BJ (cell line): ENCODE measurements at regions not wholly inside any gene's neighbourhood (a gene's known extent, or its start where the extent isn't known, plus 50 kb on each side); places are given as distances from the start of the nearest gene placed in this dataset.

Experiments used
- CTCF ChIA-PET: fragments of 350-600 bp; formaldehyde crosslinking; extraction: SDS; loops from one replicate; lab custom pipeline; 2021; ENCODE audit warnings: antibody characterized with exemption, inconsistent platforms; lab: Yijun Ruan, JAX
- POLR2A ChIA-PET: fragments of 300-600 bp; sonication (Branson Sonifier 250); formaldehyde crosslinking; extraction: SDS; loops from one replicate; lab custom pipeline; 2021; ENCODE audit warnings: antibody characterized with exemption; lab: Charles Lee
- DNase-seq: peaks from one replicate; pipeline ENCODE4 v3.0.0-alpha.2; 2011; ENCODE audit warnings: low read depth
- H3K27me3 ChIP-seq: 2 replicates; pipeline ENCODE4 v1.6.0; 2011; ENCODE audit warnings: low read length; ENCODE audit not compliant: control insufficient read depth, insufficient read depth
- H3K36me3 ChIP-seq: 2 replicates; pipeline ENCODE4 v1.5.1; 2011; ENCODE audit warnings: low read length; ENCODE audit not compliant: control insufficient read depth, insufficient read depth
- H3K4me3 ChIP-seq: 2 replicates; pipeline ENCODE4 v1.5.1; 2011; ENCODE audit warnings: low read depth, mild to moderate bottlenecking, control low read depth, low read length
- TF ChIP-seq, protein P1 (sequence below): IDR thresholded peaks from 2 replicates; pipeline ENCODE4 v1.5.1; 2011; ENCODE audit warnings: low read depth, mild to moderate bottlenecking, control low read depth, inconsistent platforms, low read length, moderate library complexity; ENCODE audit not compliant: insufficient read depth

DNA sequence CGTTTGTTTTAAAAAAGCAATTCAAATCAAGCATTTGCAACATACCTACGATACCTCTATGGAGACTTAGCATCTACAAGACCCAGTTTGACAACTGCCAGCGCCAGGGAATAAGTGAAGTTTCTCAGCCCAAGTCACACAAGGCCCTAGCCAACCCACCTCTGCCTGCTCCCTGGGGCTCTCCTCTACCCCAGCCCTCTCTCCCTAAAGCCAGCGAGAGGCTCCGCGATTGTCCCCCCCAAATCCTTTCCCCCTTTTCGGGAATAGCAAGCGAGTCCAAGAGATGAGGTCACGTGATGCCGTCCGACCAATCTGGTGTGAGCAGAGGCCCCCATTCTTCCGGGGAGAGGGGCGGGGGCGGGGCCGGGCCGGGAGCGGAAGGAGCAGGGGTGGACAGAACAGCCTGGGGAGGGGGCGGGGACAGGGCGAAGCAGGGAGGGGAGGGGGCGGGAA, 102.2 kb upstream of the RAB6C start:
- Histone ChIP-seq H3K36me3 (no peaks in the 10 kb centered on the region), H3K27me3 (no peaks in the 10 kb centered on the region), H3K4me3 (peak overlapping the region; percentile 79)
- ChIA-PET POLR2A (no interaction called here), CTCF (no interaction called here)
- TF ChIP-seq, protein P1, sequence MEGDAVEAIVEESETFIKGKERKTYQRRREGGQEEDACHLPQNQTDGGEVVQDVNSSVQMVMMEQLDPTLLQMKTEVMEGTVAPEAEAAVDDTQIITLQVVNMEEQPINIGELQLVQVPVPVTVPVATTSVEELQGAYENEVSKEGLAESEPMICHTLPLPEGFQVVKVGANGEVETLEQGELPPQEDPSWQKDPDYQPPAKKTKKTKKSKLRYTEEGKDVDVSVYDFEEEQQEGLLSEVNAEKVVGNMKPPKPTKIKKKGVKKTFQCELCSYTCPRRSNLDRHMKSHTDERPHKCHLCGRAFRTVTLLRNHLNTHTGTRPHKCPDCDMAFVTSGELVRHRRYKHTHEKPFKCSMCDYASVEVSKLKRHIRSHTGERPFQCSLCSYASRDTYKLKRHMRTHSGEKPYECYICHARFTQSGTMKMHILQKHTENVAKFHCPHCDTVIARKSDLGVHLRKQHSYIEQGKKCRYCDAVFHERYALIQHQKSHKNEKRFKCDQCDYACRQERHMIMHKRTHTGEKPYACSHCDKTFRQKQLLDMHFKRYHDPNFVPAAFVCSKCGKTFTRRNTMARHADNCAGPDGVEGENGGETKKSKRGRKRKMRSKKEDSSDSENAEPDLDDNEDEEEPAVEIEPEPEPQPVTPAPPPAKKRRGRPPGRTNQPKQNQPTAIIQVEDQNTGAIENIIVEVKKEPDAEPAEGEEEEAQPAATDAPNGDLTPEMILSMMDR: no peak
- DNase-seq: peak; percentile 13

DNA sequence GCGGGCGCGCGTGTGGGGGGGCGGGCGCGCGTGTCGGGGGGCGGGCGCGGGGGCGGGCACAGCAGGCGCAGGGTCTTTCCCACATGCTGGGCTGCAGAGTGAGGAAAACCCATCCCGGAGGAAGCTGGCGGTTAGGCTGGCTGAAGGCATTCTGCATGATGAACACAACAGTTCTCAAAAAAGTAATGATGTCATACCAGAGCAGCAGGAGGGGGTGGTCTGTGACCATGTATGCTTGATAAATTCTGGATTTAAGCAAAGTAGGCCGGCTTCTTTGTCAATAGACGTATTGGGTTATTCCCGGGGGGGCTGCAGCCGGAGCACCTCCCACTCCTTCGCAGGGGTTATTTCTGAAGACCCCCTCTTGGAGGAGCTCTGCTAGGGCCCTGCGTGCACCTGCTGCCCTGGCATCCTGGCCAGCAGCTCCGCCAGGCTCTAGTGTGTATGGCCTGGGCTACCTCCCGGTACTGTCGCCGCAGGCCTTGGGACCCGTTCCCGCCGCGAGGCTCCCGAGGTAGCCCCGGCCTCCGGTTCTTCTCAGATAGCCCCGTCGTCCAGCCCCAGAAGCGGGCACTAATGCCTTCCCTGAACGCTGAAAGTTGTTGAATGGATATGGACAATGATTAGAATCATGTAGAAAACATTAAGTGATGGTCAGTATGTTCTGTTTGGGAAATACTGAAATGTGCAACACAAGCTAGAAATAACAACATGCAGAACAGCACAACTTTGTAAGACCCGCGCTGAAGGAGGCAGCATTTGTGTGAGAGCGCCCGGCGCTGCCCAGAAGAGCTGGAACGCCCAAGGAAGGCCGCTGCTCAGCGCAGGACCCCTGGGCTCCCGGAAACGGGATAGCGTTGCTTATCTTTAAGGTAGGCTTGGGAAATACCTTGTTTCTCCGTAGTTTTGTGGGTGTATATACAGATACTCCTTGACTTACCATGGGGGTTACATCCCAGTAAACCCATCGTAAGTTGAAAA, 101.4 kb upstream of the RAB6C start:
- Histone ChIP-seq H3K4me3 (peak overlapping the region; percentile 32), H3K36me3 (no peaks in the 10 kb centered on the region), H3K27me3 (no peaks in the 10 kb centered on the region)
- POLR2A ChIA-PET: no interaction called here
- DNase-seq: no peak
- CTCF ChIA-PET: no interaction called here
- TF ChIP-seq, protein P1: no peak

DNA sequence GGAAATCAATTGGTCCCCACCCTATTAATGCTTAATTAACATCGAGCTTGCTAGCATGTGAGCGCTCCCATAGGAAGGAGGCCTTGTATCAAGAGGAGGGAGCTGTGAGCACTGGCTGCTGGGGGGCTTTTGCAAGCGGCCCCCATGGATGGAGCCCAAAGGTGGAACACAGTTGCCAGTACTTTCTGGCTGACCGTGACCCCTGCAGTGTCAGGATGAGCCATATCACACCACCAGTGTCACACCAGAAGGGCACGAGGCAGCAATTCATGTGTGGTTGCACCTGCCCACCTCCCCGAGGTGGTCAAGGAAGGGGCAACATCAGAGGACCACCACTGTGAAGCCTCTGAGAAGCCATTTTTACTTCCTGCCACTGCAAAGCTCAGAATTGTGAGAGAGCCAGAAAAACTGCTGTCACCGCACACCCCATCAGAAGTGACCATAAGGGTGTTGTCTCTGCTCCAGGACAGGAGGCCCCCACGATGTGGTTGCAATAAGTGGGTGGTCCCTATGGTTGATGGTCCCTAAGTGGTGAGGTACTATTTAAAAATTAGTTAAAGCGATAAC, 99.8 kb upstream of the RAB6C start:
- CTCF ChIA-PET: no interaction called here

DNA sequence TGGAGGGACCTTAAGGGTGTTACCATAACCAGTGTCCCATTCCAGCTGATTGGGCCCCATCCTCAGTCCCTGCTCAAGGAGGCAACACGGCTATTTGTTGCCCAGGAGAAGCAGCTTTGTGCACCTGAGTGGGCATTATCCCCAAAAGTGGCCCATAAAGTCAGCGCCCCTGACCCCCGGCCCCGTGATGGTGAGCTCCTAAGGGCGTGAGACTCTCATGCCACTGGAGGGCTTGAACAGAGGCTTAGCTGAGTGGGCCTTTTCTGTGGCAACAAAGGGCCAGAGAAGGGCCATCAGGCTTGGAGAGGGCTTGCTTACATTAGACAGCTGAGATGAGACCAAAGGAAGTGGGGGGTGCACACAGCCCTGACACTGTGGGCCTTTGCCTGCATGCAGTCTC, 99.2 kb upstream of the RAB6C start:
- H3K36me3 ChIP-seq: no peaks in the 10 kb centered on the region
- ChIA-PET CTCF (no interaction called here), POLR2A (no interaction called here)
- H3K4me3 ChIP-seq: no peak overlapping the region
- TF ChIP-seq, protein P1: no peak
- H3K27me3 ChIP-seq: no peaks in the 10 kb centered on the region
- no peak for DNase-seq

More for the DNA sequence above, 99.8 kb upstream of the RAB6C start:
- TF ChIP-seq, protein P1: no peak
- Histone ChIP-seq H3K27me3 (no peaks in the 10 kb centered on the region), H3K4me3 (no peak overlapping the region), H3K36me3 (no peaks in the 10 kb centered on the region)
- POLR2A ChIA-PET: no interaction called here
- DNase-seq: no peak

DNA sequence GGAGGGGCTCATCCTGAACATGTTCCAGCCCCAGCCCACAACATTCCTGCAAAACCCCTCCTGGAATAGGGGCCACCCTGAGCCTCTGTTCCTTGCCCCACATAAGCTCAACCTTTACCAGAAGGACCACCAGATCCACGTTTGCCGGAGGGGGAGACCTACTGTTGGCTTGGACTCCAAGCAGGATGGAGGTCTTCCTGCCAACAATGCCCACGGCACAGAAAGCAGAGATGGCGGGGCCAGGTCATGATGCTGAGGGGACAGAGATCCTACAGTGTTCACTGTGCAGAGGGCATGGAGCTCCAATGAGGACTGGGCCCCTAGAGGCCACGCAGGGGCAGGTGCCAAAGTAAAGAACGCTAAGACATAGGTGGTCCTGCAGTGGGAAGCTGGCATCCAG, 98.5 kb upstream of the RAB6C start:
- POLR2A ChIA-PET: no interaction called here
- no peak overlapping the region for H3K4me3 ChIP-seq
- TF ChIP-seq, protein P1: no peak
- H3K27me3 ChIP-seq: no peaks in the 10 kb centered on the region
- no peaks in the 10 kb centered on the region for H3K36me3 ChIP-seq
- CTCF ChIA-PET: no interaction called here
- DNase-seq: no peak
